Colonic mucosa (tissue), 4 donors: ENCODE measurements at regions not wholly inside any gene's neighbourhood (a gene's known extent, or its start where the extent isn't known, plus 50 kb on each side); places are given as distances from the start of the nearest gene placed in this dataset.

ENCODE experiments used
- DNase-seq: peaks from one replicate; pipeline ENCODE4 v3.0.0-alpha.2; 2020
- H3K27ac ChIP-seq: fragments of 200-600 bp; one replicate; pipeline ENCODE4 v1.8.0; 2021
- H3K27me3 ChIP-seq: fragments of 200-600 bp; one replicate; pipeline ENCODE4 v1.8.0; 2021
- H3K36me3 ChIP-seq: fragments of 200-600 bp; one replicate; pipeline ENCODE4 v1.8.0; 2021
- H3K4me1 ChIP-seq: fragments of 200-600 bp; one replicate; pipeline ENCODE4 v1.8.0; 2021; ENCODE audit warnings: mild to moderate bottlenecking
- H3K4me3 ChIP-seq: fragments of 200-600 bp; one replicate; pipeline ENCODE4 v1.8.0; 2021
- H3K9ac ChIP-seq, 2 donors: one replicate each; pipeline ENCODE4 v1.7.0; 2013; ENCODE audit warnings: control low read depth in 2 of 2, low read depth in 2 of 2, low read length in 2 of 2
- H3K9me3 ChIP-seq: fragments of 200-600 bp; one replicate; pipeline ENCODE4 v1.8.0; 2021
- CTCF ChIP-seq: fragments of 200-600 bp; IDR thresholded peaks from one replicate; pipeline ENCODE4 v1.8.0; 2022; ENCODE audit warnings: antibody characterized with exemption, mild to moderate bottlenecking
- intact Hi-C: fragments of 100-400 bp; cut with DNase I; formaldehyde crosslinking; loops from one replicate; pipeline ENCODE4 v1.14.1; 2022
- donor health status: healthy.
- donor health status: DM: no; HTN: no; CAD: no.
- donor health status: DM: no; HTN: no; CAD: no.

GRCh38 chr1:5493275-5493674 is 498.9 kb downstream of the NPHP4 start:
- no peaks in the 10 kb centered on the region for H3K27me3 ChIP-seq
- intact Hi-C loops, result no loop called here
- no peak overlapping the region for H3K4me3 ChIP-seq
- no peaks in the 10 kb centered on the region for H3K4me1 ChIP-seq
- DNase-seq, result no peak
- no peaks in the 10 kb centered on the region for H3K36me3 ChIP-seq
- H3K9me3 ChIP-seq, result no peaks in the 10 kb centered on the region
- no peak for TF ChIP-seq CTCF
- H3K27ac ChIP-seq, result no peak overlapping the region
- no peak overlapping the region for H3K9ac ChIP-seq

- H3K27ac ChIP-seq, result no peak overlapping the region
- no peaks in the 10 kb centered on the region for H3K36me3 ChIP-seq
- H3K9me3 ChIP-seq, result no peaks in the 10 kb centered on the region
- H3K4me1 ChIP-seq, result no peaks in the 10 kb centered on the region
- TF ChIP-seq CTCF, result no peak
- H3K27me3 ChIP-seq, result no peaks in the 10 kb centered on the region
- intact Hi-C loops, result no loop called here
- no peak overlapping the region for H3K9ac ChIP-seq
- H3K4me3 ChIP-seq, result no peak overlapping the region
- DNase-seq, result no peak
Observed at GRCh38 chr1:5492846-5493245, 499.4 kb downstream of the NPHP4 start.

GRCh38 chr1:5491207-5491904 is 500.9 kb downstream of the NPHP4 start:
- Histone ChIP-seq H3K9ac (no peak overlapping the region), H3K9me3 (no peaks in the 10 kb centered on the region), H3K36me3 (no peaks in the 10 kb centered on the region), H3K4me1 (no peaks in the 10 kb centered on the region), H3K4me3 (no peak overlapping the region), H3K27ac (no peak overlapping the region), H3K27me3 (no peaks in the 10 kb centered on the region)
- intact Hi-C loops, result no loop called here
- no peak for TF ChIP-seq CTCF
- DNase-seq, result no peak

- no peak for TF ChIP-seq CTCF
- Histone ChIP-seq H3K4me1 (no peaks in the 10 kb centered on the region), H3K27ac (no peak overlapping the region), H3K36me3 (no peaks in the 10 kb centered on the region), H3K27me3 (no peaks in the 10 kb centered on the region), H3K4me3 (no peak overlapping the region), H3K9ac (no peak overlapping the region), H3K9me3 (no peaks in the 10 kb centered on the region)
- intact Hi-C loops, result no loop called here
- no peak for DNase-seq
Observed at GRCh38 chr1:5490635-5491034, 501.6 kb downstream of the NPHP4 start.

GRCh38 chr1:5488448-5488847 is 503.8 kb downstream of the NPHP4 start:
- Histone ChIP-seq H3K9ac (no peak overlapping the region), H3K27me3 (no peaks in the 10 kb centered on the region), H3K4me3 (no peak overlapping the region), H3K4me1 (no peaks in the 10 kb centered on the region), H3K36me3 (no peaks in the 10 kb centered on the region), H3K9me3 (no peaks in the 10 kb centered on the region), H3K27ac (no peak overlapping the region)
- no peak for DNase-seq
- TF ChIP-seq CTCF, result no peak
- intact Hi-C loops, result no loop called here
